WTC11 (cell line): ENCODE measurements at regions not wholly inside any gene's neighbourhood (a gene's known extent, or its start where the extent isn't known, plus 50 kb on each side); places are given as distances from the start of the nearest gene placed in this dataset.

Experiments
- ATAC-seq: fragments of 200-7000 bp; cut with Tn5 transposase; 2 replicates; pipeline ENCODE4 v1.10.0; 2021; ENCODE audit warnings: mild to moderate bottlenecking, moderate library complexity
- CTCF ChIA-PET: fragments of 300-600 bp; sonication (Branson Sonifier 250); formaldehyde crosslinking; loops from one replicate; lab custom pipeline; 2021; ENCODE audit warnings: antibody characterized with exemption; lab: Charles Lee
- POLR2A ChIA-PET: fragments of 350-600 bp; sonication (Branson Sonifier 250); formaldehyde crosslinking; loops from one replicate; lab custom pipeline; 2021; ENCODE audit warnings: antibody characterized with exemption; lab: Charles Lee
- DNase-seq: peaks from one replicate; pipeline ENCODE4 v3.0.0; 2021; ENCODE audit warnings: low spot score
- H3K27ac Mint-ChIP-seq: 2 replicates; pipeline ENCODE4 v1.8.0; 2021; ENCODE audit warnings: mixed read lengths
- H3K27me3 Mint-ChIP-seq: 2 replicates; pipeline ENCODE4 v1.8.0; 2021; ENCODE audit warnings: low read depth, mild to moderate bottlenecking, moderate library complexity, mixed read lengths
- H3K36me3 Mint-ChIP-seq: 2 replicates; pipeline ENCODE4 v1.8.0; 2021; ENCODE audit warnings: mixed read lengths
- H3K4me1 Mint-ChIP-seq: 2 replicates; pipeline ENCODE4 v1.8.0; 2022; ENCODE audit warnings: mixed read lengths
- H3K4me3 Mint-ChIP-seq: 2 replicates; pipeline ENCODE4 v1.8.0; 2021; ENCODE audit warnings: mild to moderate bottlenecking, moderate library complexity, mixed read lengths
- H3K9me3 Mint-ChIP-seq: 2 replicates; pipeline ENCODE4 v1.8.0; 2021; ENCODE audit warnings: mixed read lengths
- CBFB ChIP-seq: sonication (generic); formaldehyde crosslinking; IDR thresholded peaks from 2 replicates; pipeline ENCODE4 v1.8.1; 2022; ENCODE audit warnings: mild to moderate bottlenecking, low read depth, missing genetic modification reagents
- JUN ChIP-seq: sonication (generic); formaldehyde crosslinking; IDR thresholded peaks from 2 replicates; pipeline ENCODE4 v1.8.0; 2023; ENCODE audit warnings: mild to moderate bottlenecking, missing genetic modification reagents
- NFYB ChIP-seq: sonication (generic); formaldehyde crosslinking; conservative IDR thresholded peaks from 2 replicates; pipeline ENCODE4 v1.8.0; 2022; ENCODE audit warnings: low read depth, missing genetic modification reagents
- PRRX2 ChIP-seq: fragments of 250-450 bp; sonication (Bioruptor Pico); IDR thresholded peaks from 2 replicates; pipeline ENCODE4 v1.8.0; 2021; ENCODE audit warnings: mild to moderate bottlenecking
- RELA ChIP-seq: sonication (generic); formaldehyde crosslinking; IDR thresholded peaks from 2 replicates; pipeline ENCODE4 v1.8.1; 2022; ENCODE audit warnings: missing genetic modification reagents, mild to moderate bottlenecking, borderline replicate concordance
- RORB ChIP-seq: fragments of 250-450 bp; sonication (Bioruptor Pico); IDR thresholded peaks from 2 replicates; pipeline ENCODE4 v1.9.0; 2021; ENCODE audit warnings: mild to moderate bottlenecking
- SMAD3 ChIP-seq: sonication (generic); formaldehyde crosslinking; IDR thresholded peaks from 2 replicates; pipeline ENCODE4 v1.8.0; 2022; ENCODE audit warnings: missing genetic modification reagents, mild to moderate bottlenecking, borderline replicate concordance
- TCF7 ChIP-seq: sonication (generic); formaldehyde crosslinking; IDR thresholded peaks from 2 replicates; pipeline ENCODE4 v1.8.0; 2022; ENCODE audit warnings: mild to moderate bottlenecking, low read depth, missing genetic modification reagents, moderate library complexity
- TEAD1 ChIP-seq: sonication (generic); formaldehyde crosslinking; IDR thresholded peaks from 2 replicates; pipeline ENCODE4 v1.8.0; 2022; ENCODE audit warnings: mild to moderate bottlenecking, missing genetic modification reagents
- ZNF138 ChIP-seq: sonication (generic); formaldehyde crosslinking; conservative IDR thresholded peaks from 2 replicates; pipeline ENCODE4 v1.8.1; 2022; ENCODE audit warnings: mild to moderate bottlenecking, moderate library complexity, missing genetic modification reagents
- ZNF219 ChIP-seq: sonication (generic); formaldehyde crosslinking; IDR thresholded peaks from 2 replicates; pipeline ENCODE4 v1.8.0; 2023; ENCODE audit warnings: missing genetic modification reagents, mild to moderate bottlenecking, borderline replicate concordance
- ZNF232 ChIP-seq: sonication (generic); formaldehyde crosslinking; IDR thresholded peaks from 2 replicates; pipeline ENCODE4 v1.8.0; 2022; ENCODE audit warnings: mild to moderate bottlenecking, missing genetic modification reagents
- ZNF317 ChIP-seq: sonication (generic); formaldehyde crosslinking; IDR thresholded peaks from 2 replicates; pipeline ENCODE4 v1.8.1; 2023; ENCODE audit warnings: low read depth, mild to moderate bottlenecking, moderate library complexity, missing genetic modification reagents, borderline replicate concordance
- ZNF416 ChIP-seq: fragments of 250-450 bp; sonication (Bioruptor Pico); IDR thresholded peaks from 2 replicates; pipeline ENCODE4 v1.9.0; 2021; ENCODE audit warnings: mild to moderate bottlenecking, inconsistent platforms
- ZNF671 ChIP-seq: fragments of 250-450 bp; sonication (Bioruptor Pico); IDR thresholded peaks from 2 replicates; pipeline ENCODE4 v1.8.0; 2021; ENCODE audit warnings: mild to moderate bottlenecking
- TF ChIP-seq, protein P1 (sequence below): sonication (generic); formaldehyde crosslinking; IDR thresholded peaks from 2 replicates; pipeline ENCODE4 v1.8.1; 2022; ENCODE audit warnings: mild to moderate bottlenecking, moderate library complexity, missing genetic modification reagents
- TF ChIP-seq, protein P2 (sequence below): sonication (generic); formaldehyde crosslinking; IDR thresholded peaks from 2 replicates; pipeline ENCODE4 v1.8.0; 2022; ENCODE audit warnings: mild to moderate bottlenecking, missing genetic modification reagents
- TF ChIP-seq, protein P3 (sequence below): sonication (generic); formaldehyde crosslinking; IDR thresholded peaks from 2 replicates; pipeline ENCODE4 v1.8.0; 2023; ENCODE audit warnings: missing genetic modification reagents
- TF ChIP-seq, protein P4 (sequence below): sonication (generic); formaldehyde crosslinking; IDR thresholded peaks from 2 replicates; pipeline ENCODE4 v1.8.1; 2022; ENCODE audit warnings: missing genetic modification reagents, borderline replicate concordance
- TF ChIP-seq, protein P5 (sequence below): sonication (generic); formaldehyde crosslinking; IDR thresholded peaks from 2 replicates; pipeline ENCODE4 v1.8.0; 2023; ENCODE audit warnings: mild to moderate bottlenecking, missing genetic modification reagents

DNA sequence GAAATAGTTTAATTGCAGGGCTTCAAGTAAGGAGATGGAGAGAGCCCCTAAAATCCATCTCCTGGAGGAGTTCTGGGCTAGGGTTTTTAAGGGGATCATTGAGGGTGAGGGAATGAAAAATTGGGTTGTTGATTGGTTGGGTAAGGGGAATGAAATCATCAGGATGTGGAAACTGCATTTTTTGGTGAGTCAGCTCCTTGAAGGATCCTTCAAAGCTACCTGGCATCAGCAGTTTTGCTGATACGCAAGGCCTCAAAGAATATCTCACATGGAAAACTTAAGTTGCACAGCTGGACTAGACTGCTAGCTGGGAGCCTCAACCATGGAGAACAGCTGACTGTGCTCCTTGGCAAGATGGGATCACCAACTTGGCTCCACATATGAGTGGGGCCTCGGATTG is 136.7 kb downstream of the FGF10 start:
- H3K27ac Mint-ChIP-seq, result no peak overlapping the region
- CTCF ChIA-PET, result no interaction called here

DNA sequence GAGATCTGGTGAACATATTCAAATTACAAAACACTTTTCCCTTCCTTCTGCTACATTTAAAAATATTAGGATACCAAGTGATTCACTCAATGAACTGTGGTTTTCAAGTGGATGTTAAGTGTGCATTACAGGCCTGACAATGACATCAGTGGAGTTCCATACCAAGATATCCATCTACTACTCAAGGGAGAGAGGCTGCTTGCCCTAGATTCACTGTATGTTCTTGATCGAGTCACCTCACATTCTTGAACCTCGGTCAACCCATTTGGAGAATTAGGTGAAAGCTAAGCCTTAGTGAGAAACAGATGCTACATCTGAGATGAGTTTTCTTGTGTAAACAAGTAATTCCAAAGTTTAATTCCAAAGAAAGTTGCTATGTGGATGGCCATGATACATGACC is 142.2 kb downstream of the FGF10 start:
- no peaks in the 10 kb centered on the region for H3K27me3 Mint-ChIP-seq
- TF ChIP-seq NFYB (CRISPR knock-in tag) (no peak), ZNF416 (CRISPR knock-in tag) (no peak), PRRX2 (CRISPR knock-in tag) (no peak), RORB (CRISPR knock-in tag) (no peak), ZNF219 (CRISPR knock-in tag) (no peak), RELA (CRISPR knock-in tag) (no peak), CBFB (CRISPR knock-in tag) (no peak), TEAD1 (CRISPR knock-in tag) (no peak), ZNF138 (no peak)
- TF ChIP-seq, protein P1, sequence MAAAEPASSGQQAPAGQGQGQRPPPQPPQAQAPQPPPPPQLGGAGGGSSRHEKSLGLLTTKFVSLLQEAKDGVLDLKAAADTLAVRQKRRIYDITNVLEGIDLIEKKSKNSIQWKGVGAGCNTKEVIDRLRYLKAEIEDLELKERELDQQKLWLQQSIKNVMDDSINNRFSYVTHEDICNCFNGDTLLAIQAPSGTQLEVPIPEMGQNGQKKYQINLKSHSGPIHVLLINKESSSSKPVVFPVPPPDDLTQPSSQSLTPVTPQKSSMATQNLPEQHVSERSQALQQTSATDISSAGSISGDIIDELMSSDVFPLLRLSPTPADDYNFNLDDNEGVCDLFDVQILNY, result no peak
- TF ChIP-seq, all 79 proteins: peak for 0
- ATAC-seq, result no peak
- CTCF ChIA-PET, result interaction anchor here (1.6 kb wide), 1 partner anchor 85 kb away, joined by 6 read pairs; no protein-coding TSS in a partner anchor
- POLR2A ChIA-PET, result no interaction called here
- H3K27ac Mint-ChIP-seq, result no peak overlapping the region
- peaks cover 6% of the 10 kb centered on the region for H3K36me3 Mint-ChIP-seq
- no peak for DNase-seq
- H3K4me1 Mint-ChIP-seq, result peaks cover 6% of the 10 kb centered on the region
- peaks cover 9% of the 10 kb centered on the region for H3K9me3 Mint-ChIP-seq
- no peak overlapping the region for H3K4me3 Mint-ChIP-seq

More for the DNA sequence above, 136.7 kb downstream of the FGF10 start:
- Mint-ChIP-seq H3K36me3 (no peaks in the 10 kb centered on the region), H3K4me1 (peaks cover 9% of the 10 kb centered on the region), H3K4me3 (no peak overlapping the region), H3K9me3 (peaks cover 3% of the 10 kb centered on the region; the same call in 1 of the 2 replicates), H3K27me3 (no peaks in the 10 kb centered on the region)
- TF ChIP-seq ZNF317 (CRISPR knock-in tag) (no peak), SMAD3 (CRISPR knock-in tag) (no peak), TCF7 (CRISPR knock-in tag) (no peak), ZNF219 (CRISPR knock-in tag) (no peak), ZNF416 (CRISPR knock-in tag) (no peak), ZNF138 (no peak), JUN (CRISPR knock-in tag) (no peak), ZNF671 (no peak), ZNF232 (CRISPR knock-in tag) (no peak)
- TF ChIP-seq, protein P2, sequence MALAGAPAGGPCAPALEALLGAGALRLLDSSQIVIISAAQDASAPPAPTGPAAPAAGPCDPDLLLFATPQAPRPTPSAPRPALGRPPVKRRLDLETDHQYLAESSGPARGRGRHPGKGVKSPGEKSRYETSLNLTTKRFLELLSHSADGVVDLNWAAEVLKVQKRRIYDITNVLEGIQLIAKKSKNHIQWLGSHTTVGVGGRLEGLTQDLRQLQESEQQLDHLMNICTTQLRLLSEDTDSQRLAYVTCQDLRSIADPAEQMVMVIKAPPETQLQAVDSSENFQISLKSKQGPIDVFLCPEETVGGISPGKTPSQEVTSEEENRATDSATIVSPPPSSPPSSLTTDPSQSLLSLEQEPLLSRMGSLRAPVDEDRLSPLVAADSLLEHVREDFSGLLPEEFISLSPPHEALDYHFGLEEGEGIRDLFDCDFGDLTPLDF (CRISPR knock-in tag), result no peak
- TF ChIP-seq, protein P3, sequence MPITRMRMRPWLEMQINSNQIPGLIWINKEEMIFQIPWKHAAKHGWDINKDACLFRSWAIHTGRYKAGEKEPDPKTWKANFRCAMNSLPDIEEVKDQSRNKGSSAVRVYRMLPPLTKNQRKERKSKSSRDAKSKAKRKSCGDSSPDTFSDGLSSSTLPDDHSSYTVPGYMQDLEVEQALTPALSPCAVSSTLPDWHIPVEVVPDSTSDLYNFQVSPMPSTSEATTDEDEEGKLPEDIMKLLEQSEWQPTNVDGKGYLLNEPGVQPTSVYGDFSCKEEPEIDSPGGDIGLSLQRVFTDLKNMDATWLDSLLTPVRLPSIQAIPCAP (CRISPR knock-in tag), result no peak
- TF ChIP-seq, protein P4, sequence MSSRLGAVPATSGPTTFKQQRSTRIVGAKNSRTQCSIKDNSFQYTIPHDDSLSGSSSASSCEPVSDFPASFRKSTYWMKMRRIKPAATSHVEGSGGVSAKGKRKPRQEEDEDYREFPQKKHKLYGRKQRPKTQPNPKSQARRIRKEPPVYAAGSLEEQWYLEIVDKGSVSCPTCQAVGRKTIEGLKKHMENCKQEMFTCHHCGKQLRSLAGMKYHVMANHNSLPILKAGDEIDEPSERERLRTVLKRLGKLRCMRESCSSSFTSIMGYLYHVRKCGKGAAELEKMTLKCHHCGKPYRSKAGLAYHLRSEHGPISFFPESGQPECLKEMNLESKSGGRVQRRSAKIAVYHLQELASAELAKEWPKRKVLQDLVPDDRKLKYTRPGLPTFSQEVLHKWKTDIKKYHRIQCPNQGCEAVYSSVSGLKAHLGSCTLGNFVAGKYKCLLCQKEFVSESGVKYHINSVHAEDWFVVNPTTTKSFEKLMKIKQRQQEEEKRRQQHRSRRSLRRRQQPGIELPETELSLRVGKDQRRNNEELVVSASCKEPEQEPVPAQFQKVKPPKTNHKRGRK (CRISPR knock-in tag), result no peak
- TF ChIP-seq, protein P5, sequence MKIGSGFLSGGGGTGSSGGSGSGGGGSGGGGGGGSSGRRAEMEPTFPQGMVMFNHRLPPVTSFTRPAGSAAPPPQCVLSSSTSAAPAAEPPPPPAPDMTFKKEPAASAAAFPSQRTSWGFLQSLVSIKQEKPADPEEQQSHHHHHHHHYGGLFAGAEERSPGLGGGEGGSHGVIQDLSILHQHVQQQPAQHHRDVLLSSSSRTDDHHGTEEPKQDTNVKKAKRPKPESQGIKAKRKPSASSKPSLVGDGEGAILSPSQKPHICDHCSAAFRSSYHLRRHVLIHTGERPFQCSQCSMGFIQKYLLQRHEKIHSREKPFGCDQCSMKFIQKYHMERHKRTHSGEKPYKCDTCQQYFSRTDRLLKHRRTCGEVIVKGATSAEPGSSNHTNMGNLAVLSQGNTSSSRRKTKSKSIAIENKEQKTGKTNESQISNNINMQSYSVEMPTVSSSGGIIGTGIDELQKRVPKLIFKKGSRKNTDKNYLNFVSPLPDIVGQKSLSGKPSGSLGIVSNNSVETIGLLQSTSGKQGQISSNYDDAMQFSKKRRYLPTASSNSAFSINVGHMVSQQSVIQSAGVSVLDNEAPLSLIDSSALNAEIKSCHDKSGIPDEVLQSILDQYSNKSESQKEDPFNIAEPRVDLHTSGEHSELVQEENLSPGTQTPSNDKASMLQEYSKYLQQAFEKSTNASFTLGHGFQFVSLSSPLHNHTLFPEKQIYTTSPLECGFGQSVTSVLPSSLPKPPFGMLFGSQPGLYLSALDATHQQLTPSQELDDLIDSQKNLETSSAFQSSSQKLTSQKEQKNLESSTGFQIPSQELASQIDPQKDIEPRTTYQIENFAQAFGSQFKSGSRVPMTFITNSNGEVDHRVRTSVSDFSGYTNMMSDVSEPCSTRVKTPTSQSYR (CRISPR knock-in tag), result no peak
- DNase-seq (no peak), ATAC-seq (no peak)
- POLR2A ChIA-PET, result no interaction called here
